HG02884 (cell line): ENCODE measurements at regions not wholly inside any gene's neighbourhood (a gene's known extent, or its start where the extent isn't known, plus 50 kb on each side); places are given as distances from the start of the nearest gene placed in this dataset.
"Not testable (repeated sequence)": the region's sequence is repeated elsewhere in the genome, so short reads cannot be mapped to it uniquely, and the experiment has no call there.

Experiments used
- ATAC-seq: cut with Tn5 transposase; IDR thresholded peaks from one replicate; pipeline ENCODE4 v1.9.1; 2021; ENCODE audit warnings: mild to moderate bottlenecking, moderate library complexity; ENCODE audit not compliant: unreplicated experiment

- ATAC-seq, result peak; percentile 37
Observed at GRCh38 chr6:118719351-118720124, 68.1 kb upstream of the CEP85L start.

GRCh38 chr6:118718903-118719302 is 67.5 kb upstream of the CEP85L start:
- ATAC-seq, result no peak

GRCh38 chr6:118718297-118718696 is 66.9 kb upstream of the CEP85L start:
- ATAC-seq, result no peak

GRCh38 chr6:118717106-118717505 is 65.7 kb upstream of the CEP85L start:
- ATAC-seq, result no peak

GRCh38 chr6:118715907-118716306 is 64.5 kb upstream of the CEP85L start:
- not testable (repeated sequence) for ATAC-seq

GRCh38 chr6:118715376-118715775 is 64.0 kb upstream of the CEP85L start:
- ATAC-seq, result no peak

- ATAC-seq, result no peak
Observed at GRCh38 chr6:118714756-118715155, 63.4 kb upstream of the CEP85L start.

- ATAC-seq, result no peak
Observed at GRCh38 chr6:118712969-118713368, 61.6 kb upstream of the CEP85L start.

- no peak for ATAC-seq
Observed at GRCh38 chr6:118710616-118711015, 59.2 kb upstream of the CEP85L start.

- ATAC-seq, result peak; percentile 91
Observed at GRCh38 chr6:118709859-118710350, 58.5 kb upstream of the CEP85L start.

- no peak for ATAC-seq
Observed at GRCh38 chr6:118708744-118709143, 57.4 kb upstream of the CEP85L start.

- ATAC-seq, result no peak
Observed at GRCh38 chr6:118708055-118708454, 56.7 kb upstream of the CEP85L start.

- no peak for ATAC-seq
Observed at GRCh38 chr6:118706702-118707101, 55.3 kb upstream of the CEP85L start.

- peak; percentile 26 for ATAC-seq
Observed at GRCh38 chr6:118705544-118706491, 54.4 kb upstream of the CEP85L start.

GRCh38 chr6:118704915-118705314 is 53.5 kb upstream of the CEP85L start:
- ATAC-seq, result no peak

GRCh38 chr6:118701260-118701659 is 49.9 kb upstream of the CEP85L start:
- not testable (repeated sequence) for ATAC-seq
